Hepatocyte (in vitro differentiated cells): ENCODE measurements at regions not wholly inside any gene's neighbourhood (a gene's known extent, or its start where the extent isn't known, plus 50 kb on each side); places are given as distances from the start of the nearest gene placed in this dataset.

ENCODE experiments used
- DNase-seq: peaks from one replicate; pipeline ENCODE4 v3.0.0-alpha.2; 2016; ENCODE audit warnings: low spot score
- H2AFZ ChIP-seq: fragments of 200-600 bp; sonication (generic); 2 replicates; pipeline ENCODE4 v1.6.0; 2016; ENCODE audit warnings: antibody characterized with exemption, mild to moderate bottlenecking
- H3K27ac ChIP-seq: fragments of 200-600 bp; sonication (generic); 2 replicates; pipeline ENCODE4 v1.5.1; 2016; ENCODE audit warnings: mild to moderate bottlenecking
- H3K27me3 ChIP-seq: fragments of 200-600 bp; sonication (generic); 2 replicates; pipeline ENCODE4 v1.6.1; 2016
- H3K36me3 ChIP-seq: fragments of 200-600 bp; sonication (generic); replicated peaks from 2 replicates; pipeline ENCODE4 v1.5.1; 2016; ENCODE audit warnings: low read depth; ENCODE audit not compliant: insufficient read depth
- H3K4me1 ChIP-seq: fragments of 200-600 bp; sonication (generic); 2 replicates; pipeline ENCODE4 v1.5.1; 2016; ENCODE audit warnings: mild to moderate bottlenecking, moderate library complexity; ENCODE audit not compliant: insufficient read depth
- H3K4me2 ChIP-seq: fragments of 200-600 bp; sonication (generic); 2 replicates; pipeline ENCODE4 v1.6.0; 2016
- H3K4me3 ChIP-seq: fragments of 200-600 bp; sonication (generic); 2 replicates; pipeline ENCODE4 v1.5.1; 2016; ENCODE audit warnings: mild to moderate bottlenecking
- H3K79me2 ChIP-seq: fragments of 200-600 bp; sonication (generic); 2 replicates; pipeline ENCODE4 v1.6.0; 2017; ENCODE audit warnings: mild to moderate bottlenecking
- H3K9me2 ChIP-seq: fragments of 200-600 bp; sonication (generic); replicated peaks from 2 replicates; pipeline ENCODE4 v1.6.0; 2017; ENCODE audit warnings: mild to moderate bottlenecking; ENCODE audit not compliant: insufficient read depth
- H3K9me3 ChIP-seq: fragments of 200-600 bp; sonication (generic); 2 replicates; pipeline ENCODE4 v1.5.1; 2016; ENCODE audit warnings: low read depth, mild to moderate bottlenecking
- H4K20me1 ChIP-seq: fragments of 200-600 bp; sonication (generic); 2 replicates; pipeline ENCODE4 v1.6.0; 2016; ENCODE audit warnings: mild to moderate bottlenecking; ENCODE audit not compliant: insufficient read depth, poor library complexity, severe bottlenecking
- CTCF ChIP-seq: fragments of 200-600 bp; sonication (generic); IDR thresholded peaks from 2 replicates; pipeline ENCODE4 v1.5.1; 2016; ENCODE audit warnings: antibody characterized with exemption, mild to moderate bottlenecking; ENCODE audit not compliant: poor library complexity
- EZH2 ChIP-seq: fragments of 200-600 bp; sonication (generic); IDR thresholded peaks from 2 replicates; pipeline ENCODE4 v1.6.1; 2016; ENCODE audit warnings: antibody characterized with exemption, mild to moderate bottlenecking, borderline replicate concordance
- EZH2phosphoT487 ChIP-seq: fragments of 200-600 bp; sonication (generic); IDR thresholded peaks from one replicate; pipeline ENCODE4 v1.6.1; 2018; ENCODE audit warnings: antibody characterized with exemption, mild to moderate bottlenecking, low read depth, moderate library complexity; ENCODE audit not compliant: unreplicated experiment, severe bottlenecking
- WGBS: methylation state at CpG from one replicate; pipeline ENCODE4 v1.1.6; 2016; ENCODE audit warnings: low lambda C conversion rate; ENCODE audit errors: missing lambda C conversion rate; 5-methylcytosine and 5-hydroxymethylcytosine counted together

GRCh38 chr1:214120191-214120590, 132.4 kb downstream of the PROX1 start:
- Histone ChIP-seq H3K27ac (no peak overlapping the region), H3K27me3 (no peaks in the 10 kb centered on the region), H3K4me3 (no peak overlapping the region), H4K20me1 (no peaks in the 10 kb centered on the region), H3K4me1 (peaks cover 13% of the 10 kb centered on the region), H3K4me2 (no peak overlapping the region), H3K9me3 (no peaks in the 10 kb centered on the region), H3K36me3 (no peaks in the 10 kb centered on the region), H3K9me2 (no peaks in the 10 kb centered on the region), H3K79me2 (no peaks in the 10 kb centered on the region), H2AFZ (no peak overlapping the region)
- WGBS: 69% methylated on average over 4 of the region's 4 CpGs
- TF ChIP-seq EZH2phosphoT487: no peak
- no peak for TF ChIP-seq CTCF
- no peak for DNase-seq

GRCh38 chr1:214120951-214121350, 133.2 kb downstream of the PROX1 start:
- H3K4me1 ChIP-seq: peaks cover 15% of the 10 kb centered on the region
- no peaks in the 10 kb centered on the region for H3K36me3 ChIP-seq
- no peaks in the 10 kb centered on the region for H3K27me3 ChIP-seq
- H3K9me3 ChIP-seq: no peaks in the 10 kb centered on the region
- TF ChIP-seq EZH2 (no peak), CTCF (no peak), EZH2phosphoT487 (no peak)
- H3K9me2 ChIP-seq: no peaks in the 10 kb centered on the region
- no peak overlapping the region for H3K4me2 ChIP-seq
- H4K20me1 ChIP-seq: no peaks in the 10 kb centered on the region
- H3K4me3 ChIP-seq: no peak overlapping the region
- H2AFZ ChIP-seq: no peak overlapping the region
- no peaks in the 10 kb centered on the region for H3K79me2 ChIP-seq
- H3K27ac ChIP-seq: no peak overlapping the region
- no peak for DNase-seq
- 38% methylated on average over 6 of the region's 6 CpGs for WGBS

- Histone ChIP-seq H3K9me3 (no peaks in the 10 kb centered on the region), H3K4me1 (peaks cover 15% of the 10 kb centered on the region), H3K4me3 (no peak overlapping the region), H3K79me2 (no peaks in the 10 kb centered on the region), H3K9me2 (no peaks in the 10 kb centered on the region), H2AFZ (no peak overlapping the region), H3K4me2 (no peak overlapping the region), H4K20me1 (no peaks in the 10 kb centered on the region), H3K36me3 (no peaks in the 10 kb centered on the region), H3K27ac (no peak overlapping the region), H3K27me3 (no peaks in the 10 kb centered on the region)
- WGBS: over 99% methylated on average over 6 of the region's 6 CpGs
- DNase-seq: no peak
- TF ChIP-seq EZH2 (no peak), EZH2phosphoT487 (no peak), CTCF (no peak)
Observed at GRCh38 chr1:214122110-214122509, 134.3 kb downstream of the PROX1 start.
